ENCODE measurements at regions not wholly inside any gene's neighbourhood (a gene's known extent, or its start where the extent isn't known, plus 50 kb on each side); places are given as distances from the start of the nearest gene placed in this dataset.

DNA sequence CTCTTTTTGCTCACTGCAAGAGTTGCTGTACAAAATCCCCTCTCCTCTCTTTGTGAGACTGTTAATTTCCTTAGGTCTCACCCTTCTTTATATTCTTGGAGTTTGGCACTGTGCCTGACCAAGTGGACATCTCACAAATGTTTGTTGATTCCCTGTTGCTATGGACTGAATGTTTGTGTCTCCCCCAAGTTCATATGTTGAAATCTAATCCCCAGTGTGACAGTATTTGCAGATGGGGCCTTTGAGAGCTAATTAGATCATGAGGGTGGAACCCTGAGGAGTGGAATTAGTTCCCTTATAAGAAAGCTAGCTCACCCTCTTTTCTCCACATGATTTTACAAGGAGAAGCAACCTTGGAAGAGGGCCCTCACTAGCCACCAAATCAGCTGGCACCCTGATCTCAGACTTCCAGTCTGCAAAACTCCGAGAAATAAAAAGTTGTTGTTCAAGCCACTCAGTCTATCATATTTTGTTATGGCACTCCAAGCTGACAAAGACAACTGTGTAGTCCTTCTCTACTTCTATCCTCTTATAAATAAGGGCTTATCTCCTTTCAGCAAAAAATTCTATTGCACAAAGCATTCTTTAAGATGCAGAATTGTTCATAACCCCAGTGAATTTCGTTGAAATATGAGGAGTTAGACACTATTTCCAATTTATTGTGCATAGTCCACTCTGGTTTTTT is 65.5 kb upstream of the NPHP3 start:
- Histone ChIP-seq H3K9me3 (no peaks in the 10 kb centered on the region), H3K4me3 (no peak overlapping the region), H3K27me3 (no peaks in the 10 kb centered on the region), H3K4me1 (no peaks in the 10 kb centered on the region), H3K27ac (peak overlapping the region; percentile 44 to 66), H3K36me3 (no peaks in the 10 kb centered on the region)
- no peak for DNase-seq (ENCODE audit: low spot score in 2 of 2)
- no peak for TF ChIP-seq POLR2AphosphoS5 (IDR thresholded peaks at IDR 0.05)
- intact Hi-C loops (cut with DNase I; ENCODE audit: low total_unique reads), result no loop called here

DNA sequence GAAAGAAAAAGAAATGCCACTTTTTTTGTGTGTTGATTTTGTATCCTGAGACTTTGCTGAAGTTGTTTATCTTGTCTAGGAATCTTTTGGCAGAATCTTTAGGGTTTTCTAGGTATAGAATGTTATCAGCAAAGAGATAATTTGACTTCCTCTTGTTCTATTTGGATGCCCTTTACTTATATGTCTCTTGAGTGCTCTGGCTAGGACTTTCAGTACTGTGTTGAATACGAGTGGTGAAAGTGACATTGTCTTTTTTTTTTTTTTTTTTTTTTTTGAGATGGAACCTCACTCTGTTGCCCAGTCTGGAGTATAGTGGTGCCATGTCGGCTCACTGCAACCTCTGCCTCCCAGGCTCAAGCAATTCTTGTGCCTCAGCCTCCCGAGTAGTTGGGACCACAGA is 64.7 kb upstream of the NPHP3 start:
- TF ChIP-seq POLR2A (IDR thresholded peaks at IDR 0.05), result no peak
- TF ChIP-seq, protein P1, sequence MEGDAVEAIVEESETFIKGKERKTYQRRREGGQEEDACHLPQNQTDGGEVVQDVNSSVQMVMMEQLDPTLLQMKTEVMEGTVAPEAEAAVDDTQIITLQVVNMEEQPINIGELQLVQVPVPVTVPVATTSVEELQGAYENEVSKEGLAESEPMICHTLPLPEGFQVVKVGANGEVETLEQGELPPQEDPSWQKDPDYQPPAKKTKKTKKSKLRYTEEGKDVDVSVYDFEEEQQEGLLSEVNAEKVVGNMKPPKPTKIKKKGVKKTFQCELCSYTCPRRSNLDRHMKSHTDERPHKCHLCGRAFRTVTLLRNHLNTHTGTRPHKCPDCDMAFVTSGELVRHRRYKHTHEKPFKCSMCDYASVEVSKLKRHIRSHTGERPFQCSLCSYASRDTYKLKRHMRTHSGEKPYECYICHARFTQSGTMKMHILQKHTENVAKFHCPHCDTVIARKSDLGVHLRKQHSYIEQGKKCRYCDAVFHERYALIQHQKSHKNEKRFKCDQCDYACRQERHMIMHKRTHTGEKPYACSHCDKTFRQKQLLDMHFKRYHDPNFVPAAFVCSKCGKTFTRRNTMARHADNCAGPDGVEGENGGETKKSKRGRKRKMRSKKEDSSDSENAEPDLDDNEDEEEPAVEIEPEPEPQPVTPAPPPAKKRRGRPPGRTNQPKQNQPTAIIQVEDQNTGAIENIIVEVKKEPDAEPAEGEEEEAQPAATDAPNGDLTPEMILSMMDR (IDR thresholded peaks at IDR 0.05), result no peak
- no peaks in the 10 kb centered on the region for H3K27me3 ChIP-seq
- H3K27ac ChIP-seq, result no peak overlapping the region
- intact Hi-C loops (cut with DNase I; ENCODE audit: low total_unique reads), result no loop called here
- H3K4me3 ChIP-seq, result no peak overlapping the region
- no peaks in the 10 kb centered on the region for H3K9me3 ChIP-seq
- no peaks in the 10 kb centered on the region for H3K36me3 ChIP-seq
- DNase-seq (ENCODE audit: low spot score in 2 of 2), result no peak
- H3K4me1 ChIP-seq, result no peaks in the 10 kb centered on the region

GRCh38 chr3:132785292-132785691 is 63.1 kb upstream of the NPHP3 start:
- Histone ChIP-seq H3K9me3 (no peaks in the 10 kb centered on the region), H3K27ac (peak overlapping the region in 1 of 2 donors; percentile 65), H3K4me3 (no peak overlapping the region), H3K36me3 (no peaks in the 10 kb centered on the region), H3K27me3 (no peaks in the 10 kb centered on the region), H3K4me1 (no peaks in the 10 kb centered on the region)
- no peak for TF ChIP-seq POLR2AphosphoS5 (IDR thresholded peaks at IDR 0.05)
- no peak for DNase-seq (ENCODE audit: low spot score in 2 of 2)
- intact Hi-C loops (cut with DNase I; ENCODE audit: low total_unique reads), result no loop called here

GRCh38 chr3:132784502-132785025 is 62.4 kb upstream of the NPHP3 start:
- no peaks in the 10 kb centered on the region for H3K36me3 ChIP-seq
- no peaks in the 10 kb centered on the region for H3K4me1 ChIP-seq
- H3K27ac ChIP-seq, result no peak overlapping the region
- intact Hi-C loops (cut with DNase I; ENCODE audit: low total_unique reads), result no loop called here
- no peaks in the 10 kb centered on the region for H3K27me3 ChIP-seq
- no peak overlapping the region for H3K4me3 ChIP-seq
- DNase-seq (ENCODE audit: low spot score in 2 of 2), result no peak
- TF ChIP-seq POLR2AphosphoS5 (IDR thresholded peaks at IDR 0.05), result no peak
- TF ChIP-seq, protein P1 (IDR thresholded peaks at IDR 0.05), result no peak
- TF ChIP-seq POLR2A (IDR thresholded peaks at IDR 0.05), result no peak
- H3K9me3 ChIP-seq, result no peaks in the 10 kb centered on the region

DNA sequence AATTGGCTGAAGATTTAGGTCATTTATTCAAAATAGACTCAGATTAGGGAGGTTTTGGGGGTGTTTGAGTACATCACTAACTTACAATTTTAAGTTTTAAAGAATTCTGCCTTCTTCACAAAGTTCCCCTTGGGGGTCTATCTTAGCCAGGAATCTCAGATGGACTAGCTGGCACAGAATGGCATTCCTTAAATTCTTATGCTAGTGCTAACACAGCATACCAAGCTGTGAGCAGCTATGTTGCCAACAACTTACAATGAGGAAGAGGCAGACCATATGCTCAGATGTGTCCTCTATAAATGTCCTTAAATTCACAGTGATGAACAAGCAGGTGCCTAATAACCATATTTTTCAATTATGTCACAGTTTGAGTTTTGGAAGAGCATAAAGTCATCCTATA is 60.9 kb upstream of the NPHP3 start:
- Histone ChIP-seq H3K4me3 (no peak overlapping the region), H3K27me3 (no peaks in the 10 kb centered on the region), H3K27ac (no peak overlapping the region), H3K36me3 (no peaks in the 10 kb centered on the region), H3K4me1 (no peaks in the 10 kb centered on the region), H3K9me3 (no peaks in the 10 kb centered on the region)
- no peak for TF ChIP-seq POLR2AphosphoS5 (IDR thresholded peaks at IDR 0.05)
- no peak for TF ChIP-seq POLR2A (IDR thresholded peaks at IDR 0.05)
- TF ChIP-seq, protein P1 (IDR thresholded peaks at IDR 0.05), result no peak
- DNase-seq (ENCODE audit: low spot score in 2 of 2), result no peak
- intact Hi-C loops (cut with DNase I; ENCODE audit: low total_unique reads), result no loop called here

- TF ChIP-seq, protein P1 (IDR thresholded peaks at IDR 0.05), result no peak
- TF ChIP-seq POLR2AphosphoS5 (IDR thresholded peaks at IDR 0.05) (no peak), POLR2A (IDR thresholded peaks at IDR 0.05) (no peak)
- Histone ChIP-seq H3K36me3 (no peaks in the 10 kb centered on the region), H3K27ac (no peak overlapping the region), H3K9me3 (no peaks in the 10 kb centered on the region), H3K27me3 (no peaks in the 10 kb centered on the region), H3K4me3 (no peak overlapping the region), H3K4me1 (no peaks in the 10 kb centered on the region)
- intact Hi-C loops (cut with DNase I; ENCODE audit: low total_unique reads), result no loop called here
- no peak for DNase-seq (ENCODE audit: low spot score in 2 of 2)
Measured at GRCh38 chr3:132781922-132782321, 59.7 kb upstream of the NPHP3 start.

All from breast epithelium (tissue), 4 donors.